AG10803 (cell line): ENCODE measurements at regions not wholly inside any gene's neighbourhood (a gene's known extent, or its start where the extent isn't known, plus 50 kb on each side); places are given as distances from the start of the nearest gene placed in this dataset.

ENCODE experiments used
- DNase-seq: peaks from one replicate; pipeline ENCODE4 v3.0.0; 2010; ENCODE audit warnings: low read depth
- H3K4me3 ChIP-seq: 2 replicates; pipeline ENCODE4 v1.5.1; 2011; ENCODE audit warnings: mild to moderate bottlenecking, low read length, control low read depth
- TF ChIP-seq, protein P1 (sequence below): conservative IDR thresholded peaks from 2 replicates; pipeline ENCODE4 v1.5.1; 2011; ENCODE audit warnings: mild to moderate bottlenecking, low read length, control low read depth, inconsistent platforms

DNA sequence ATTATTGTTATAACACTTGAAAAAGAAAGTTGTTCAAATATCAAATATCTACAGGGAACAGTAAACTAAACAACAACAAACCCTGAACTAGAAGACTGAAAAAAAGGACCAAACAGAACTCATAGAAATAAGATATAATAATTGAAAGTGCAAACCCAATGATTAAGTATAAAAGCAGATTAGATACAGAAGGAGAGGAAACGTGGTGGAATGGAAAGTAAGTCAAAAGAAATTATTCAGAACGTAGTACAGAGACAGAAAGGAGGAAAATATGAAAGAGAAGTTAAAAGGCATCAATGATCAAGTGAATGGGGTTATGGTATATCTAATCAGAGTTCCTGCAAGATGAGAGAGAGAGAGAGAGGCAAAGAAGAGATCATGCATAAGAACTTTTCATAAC, 174.2 kb upstream of the DACH1 start:
- TF ChIP-seq, protein P1, sequence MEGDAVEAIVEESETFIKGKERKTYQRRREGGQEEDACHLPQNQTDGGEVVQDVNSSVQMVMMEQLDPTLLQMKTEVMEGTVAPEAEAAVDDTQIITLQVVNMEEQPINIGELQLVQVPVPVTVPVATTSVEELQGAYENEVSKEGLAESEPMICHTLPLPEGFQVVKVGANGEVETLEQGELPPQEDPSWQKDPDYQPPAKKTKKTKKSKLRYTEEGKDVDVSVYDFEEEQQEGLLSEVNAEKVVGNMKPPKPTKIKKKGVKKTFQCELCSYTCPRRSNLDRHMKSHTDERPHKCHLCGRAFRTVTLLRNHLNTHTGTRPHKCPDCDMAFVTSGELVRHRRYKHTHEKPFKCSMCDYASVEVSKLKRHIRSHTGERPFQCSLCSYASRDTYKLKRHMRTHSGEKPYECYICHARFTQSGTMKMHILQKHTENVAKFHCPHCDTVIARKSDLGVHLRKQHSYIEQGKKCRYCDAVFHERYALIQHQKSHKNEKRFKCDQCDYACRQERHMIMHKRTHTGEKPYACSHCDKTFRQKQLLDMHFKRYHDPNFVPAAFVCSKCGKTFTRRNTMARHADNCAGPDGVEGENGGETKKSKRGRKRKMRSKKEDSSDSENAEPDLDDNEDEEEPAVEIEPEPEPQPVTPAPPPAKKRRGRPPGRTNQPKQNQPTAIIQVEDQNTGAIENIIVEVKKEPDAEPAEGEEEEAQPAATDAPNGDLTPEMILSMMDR: no peak
- no peak for DNase-seq
- H3K4me3 ChIP-seq: no peak overlapping the region

- H3K4me3 ChIP-seq: no peak overlapping the region
- TF ChIP-seq, protein P1: no peak
- DNase-seq: no peak
These were observed 172.1 kb upstream of the DACH1 start for GRCh38 chr13:72039126-72039525.

GRCh38 chr13:72029981-72030380, 163.0 kb upstream of the DACH1 start:
- TF ChIP-seq, protein P1: no peak
- no peak overlapping the region for H3K4me3 ChIP-seq
- no peak for DNase-seq

- no peak for DNase-seq
- TF ChIP-seq, protein P1: no peak
- no peak overlapping the region for H3K4me3 ChIP-seq
These were observed 158.8 kb upstream of the DACH1 start for GRCh38 chr13:72025836-72026235.

DNA sequence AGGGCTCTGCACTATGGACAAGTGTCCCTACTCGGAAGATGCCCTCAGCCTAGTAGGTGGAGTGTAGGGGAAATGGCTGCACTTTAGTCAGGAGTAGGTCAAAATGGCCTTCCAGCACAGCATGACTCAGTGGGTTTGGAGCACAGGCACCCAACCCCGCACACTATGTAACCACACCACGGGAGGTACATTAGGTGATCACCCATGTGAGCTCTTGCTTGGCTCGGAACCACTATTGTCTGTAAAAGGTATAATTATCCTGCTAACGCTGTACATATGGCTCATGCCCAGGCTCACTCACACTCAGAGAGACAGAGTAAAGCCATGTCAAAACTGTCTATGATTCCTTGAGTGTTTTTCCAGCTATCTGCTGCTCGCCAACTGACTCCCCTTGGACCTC, 156.9 kb upstream of the DACH1 start:
- no peak overlapping the region for H3K4me3 ChIP-seq
- DNase-seq: no peak
- TF ChIP-seq, protein P1: no peak

GRCh38 chr13:72005455-72005854, 138.5 kb upstream of the DACH1 start:
- TF ChIP-seq, protein P1: no peak
- DNase-seq: no peak
- no peak overlapping the region for H3K4me3 ChIP-seq

- peak; percentile 73 for DNase-seq
- TF ChIP-seq, protein P1: no peak
These were observed 137.9 kb upstream of the DACH1 start for GRCh38 chr13:72004784-72005374.

More at GRCh38 chr13:72004784-72005374, 137.9 kb upstream of the DACH1 start:
- H3K4me3 ChIP-seq: no peak overlapping the region
